ENCODE measurements at regions not wholly inside any gene's neighbourhood (a gene's known extent, or its start where the extent isn't known, plus 50 kb on each side); places are given as distances from the start of the nearest gene placed in this dataset.
A peak's percentile ranks its signal among the peaks of the same experiment; 100 is the strongest.

GRCh38 chr6:67450641-67451040 is 1184.4 kb upstream of the ADGRB3 start:
- intact Hi-C loops (cut with micrococcal nuclease; ENCODE audit: unreplicated experiment): no loop called here
- Histone ChIP-seq H3K9me2 (ENCODE audit: insufficient read depth) (no peaks in the 10 kb centered on the region), H3K27ac (no peak overlapping the region), H3K27me3 (ENCODE audit: insufficient read depth, low read depth) (no peaks in the 10 kb centered on the region), H3K9me3 (ENCODE audit: insufficient read depth, low read depth) (no peaks in the 10 kb centered on the region), H3K4me1 (replicated peaks; ENCODE audit: insufficient read depth) (no peaks in the 10 kb centered on the region), H4K20me1 (ENCODE audit: insufficient read depth) (no peaks in the 10 kb centered on the region), H3K4me2 (no peak overlapping the region), H3K4me3 (no peak overlapping the region), H3F3A (ENCODE audit: insufficient read depth, low read depth) (no peaks in the 10 kb centered on the region), H3K36me3 (ENCODE audit: low read depth) (no peaks in the 10 kb centered on the region), H3K79me2 (ENCODE audit: low read depth) (no peaks in the 10 kb centered on the region), H2AFZ (no peak overlapping the region)
- no peak for DNase-seq
- CTCF ChIA-PET: no interaction called here
- BruUV-seq (replicated peaks): no TSS peak
- TF ChIP-seq CTCF (conservative IDR thresholded peaks at IDR 0.05): no peak
- no peak for TF ChIP-seq EZH2 (IDR thresholded peaks at IDR 0.05; ENCODE audit: low read depth)
- POLR2A ChIA-PET (ENCODE audit: unreplicated experiment): no interaction called here

GRCh38 chr6:67449602-67450001 is 1185.5 kb upstream of the ADGRB3 start:
- POLR2A ChIA-PET (ENCODE audit: unreplicated experiment): no interaction called here

GRCh38 chr6:67433124-67433523 is 1202.0 kb upstream of the ADGRB3 start:
- Histone ChIP-seq H3K9me2 (ENCODE audit: insufficient read depth) (no peaks in the 10 kb centered on the region), H3K4me2 (no peak overlapping the region), H3K79me2 (ENCODE audit: low read depth) (no peaks in the 10 kb centered on the region), H3K9me3 (ENCODE audit: insufficient read depth, low read depth) (no peaks in the 10 kb centered on the region), H3F3A (ENCODE audit: insufficient read depth, low read depth) (no peaks in the 10 kb centered on the region), H3K27ac (no peak overlapping the region), H3K4me3 (no peak overlapping the region), H3K36me3 (ENCODE audit: low read depth) (no peaks in the 10 kb centered on the region), H4K20me1 (ENCODE audit: insufficient read depth) (no peaks in the 10 kb centered on the region), H3K27me3 (ENCODE audit: insufficient read depth, low read depth) (no peaks in the 10 kb centered on the region), H2AFZ (no peak overlapping the region), H3K4me1 (replicated peaks; ENCODE audit: insufficient read depth) (no peaks in the 10 kb centered on the region)
- BruUV-seq (replicated peaks): no TSS peak
- ChIA-PET CTCF (no interaction called here), POLR2A (ENCODE audit: unreplicated experiment) (no interaction called here)
- TF ChIP-seq CTCF (conservative IDR thresholded peaks at IDR 0.05) (no peak), EZH2 (IDR thresholded peaks at IDR 0.05; ENCODE audit: low read depth) (no peak)
- no peak for DNase-seq
- intact Hi-C loops (cut with micrococcal nuclease; ENCODE audit: unreplicated experiment): no loop called here

More at GRCh38 chr6:67449602-67450001, 1185.5 kb upstream of the ADGRB3 start:
- no peak overlapping the region for H3K27ac ChIP-seq
- H3K4me3 ChIP-seq: no peak overlapping the region
- DNase-seq: no peak
- no peaks in the 10 kb centered on the region for H3K79me2 ChIP-seq (ENCODE audit: low read depth)
- H3F3A ChIP-seq (ENCODE audit: insufficient read depth, low read depth): no peaks in the 10 kb centered on the region
- no peaks in the 10 kb centered on the region for H3K9me2 ChIP-seq (ENCODE audit: insufficient read depth)
- no peaks in the 10 kb centered on the region for H4K20me1 ChIP-seq (ENCODE audit: insufficient read depth)
- no peak overlapping the region for H3K4me2 ChIP-seq
- H3K36me3 ChIP-seq (ENCODE audit: low read depth): no peaks in the 10 kb centered on the region
- H2AFZ ChIP-seq: peak overlapping the region; percentile 5; the same call in 1 of the 2 replicates
- H3K4me1 ChIP-seq (replicated peaks; ENCODE audit: insufficient read depth): no peaks in the 10 kb centered on the region
- no peaks in the 10 kb centered on the region for H3K9me3 ChIP-seq (ENCODE audit: insufficient read depth, low read depth)
- TF ChIP-seq EZH2 (IDR thresholded peaks at IDR 0.05; ENCODE audit: low read depth): no peak
- TF ChIP-seq CTCF (conservative IDR thresholded peaks at IDR 0.05): no peak
- CTCF ChIA-PET: no interaction called here
- no TSS peak for BruUV-seq (replicated peaks)
- intact Hi-C loops (cut with micrococcal nuclease; ENCODE audit: unreplicated experiment): no loop called here
- H3K27me3 ChIP-seq (ENCODE audit: insufficient read depth, low read depth): no peaks in the 10 kb centered on the region

All from PC-9 (cell line).